Activated CD4-positive, alpha-beta T cell treated with anti-CD3 and anti-CD28 coated beads for 4 hours (primary cell): ENCODE measurements at regions not wholly inside any gene's neighbourhood (a gene's known extent, or its start where the extent isn't known, plus 50 kb on each side); places are given as distances from the start of the nearest gene placed in this dataset.
"Not testable (repeated sequence)": the region's sequence is repeated elsewhere in the genome, so short reads cannot be mapped to it uniquely, and the experiment has no call there.

Experiments
- DNase-seq, 2 donors: peaks; one replicate each; pipeline ENCODE4 v3.0.0-alpha.2; 2020

DNA sequence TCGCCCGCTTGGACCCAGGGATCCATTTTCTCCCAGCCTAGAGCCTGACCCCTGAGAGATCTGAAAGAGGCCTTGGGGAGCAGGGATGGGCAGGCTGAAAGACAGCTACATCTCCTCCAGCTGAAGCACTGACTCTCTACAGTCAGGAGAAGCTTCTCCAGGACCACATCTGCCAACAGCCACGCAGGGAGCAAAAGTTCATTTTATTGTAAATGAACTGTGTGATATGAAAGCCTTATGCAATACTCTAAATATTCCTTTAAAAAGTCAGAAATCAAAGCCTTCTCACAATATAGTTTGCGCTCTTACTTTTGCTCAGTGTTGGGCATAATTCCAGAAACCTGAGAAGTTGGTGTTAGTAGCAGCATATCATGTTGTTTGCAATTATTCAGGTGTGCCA lies 428.9 kb upstream of the RAB6C start:
- no peak for DNase-seq

DNA sequence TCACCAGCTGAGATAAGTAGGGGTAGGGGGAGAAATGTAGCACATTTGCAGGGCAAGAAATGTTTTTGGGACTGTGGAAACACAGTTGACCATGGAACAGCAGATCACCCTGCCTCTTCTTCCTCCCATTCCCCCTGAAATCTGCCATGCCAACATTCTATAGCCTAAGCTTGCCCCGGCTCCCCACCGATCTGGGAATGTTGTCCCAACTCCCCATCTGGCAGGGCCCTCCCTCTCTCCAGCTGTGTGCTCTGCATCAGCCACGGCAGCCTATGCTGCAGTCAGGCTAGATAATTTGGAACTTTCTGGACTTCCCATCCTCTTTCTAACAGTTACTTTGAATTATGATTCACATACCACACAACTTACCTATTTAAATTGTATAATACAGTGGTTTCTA lies 425.1 kb upstream of the RAB6C start:
- no peak for DNase-seq

DNA sequence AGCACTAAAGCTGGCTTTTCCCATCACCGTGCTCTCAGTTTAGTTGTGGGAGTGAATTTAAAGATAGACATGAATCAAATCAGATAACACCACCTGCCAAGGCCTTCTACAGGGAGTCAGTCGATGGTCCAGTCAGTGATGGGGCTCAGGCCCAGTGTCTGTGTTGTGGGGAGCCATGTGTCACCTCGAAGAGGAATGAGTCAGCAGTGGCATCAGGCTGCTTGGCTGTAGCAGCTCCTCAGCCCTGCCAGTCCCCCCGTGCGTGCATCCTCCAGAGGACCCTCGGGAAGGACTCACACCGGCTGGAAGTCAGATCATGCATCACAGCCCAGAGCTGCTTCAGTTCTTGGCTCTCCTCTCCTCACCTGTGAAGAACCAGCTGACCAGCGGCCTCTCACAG lies 420.4 kb upstream of the RAB6C start:
- DNase-seq: no peak

DNA sequence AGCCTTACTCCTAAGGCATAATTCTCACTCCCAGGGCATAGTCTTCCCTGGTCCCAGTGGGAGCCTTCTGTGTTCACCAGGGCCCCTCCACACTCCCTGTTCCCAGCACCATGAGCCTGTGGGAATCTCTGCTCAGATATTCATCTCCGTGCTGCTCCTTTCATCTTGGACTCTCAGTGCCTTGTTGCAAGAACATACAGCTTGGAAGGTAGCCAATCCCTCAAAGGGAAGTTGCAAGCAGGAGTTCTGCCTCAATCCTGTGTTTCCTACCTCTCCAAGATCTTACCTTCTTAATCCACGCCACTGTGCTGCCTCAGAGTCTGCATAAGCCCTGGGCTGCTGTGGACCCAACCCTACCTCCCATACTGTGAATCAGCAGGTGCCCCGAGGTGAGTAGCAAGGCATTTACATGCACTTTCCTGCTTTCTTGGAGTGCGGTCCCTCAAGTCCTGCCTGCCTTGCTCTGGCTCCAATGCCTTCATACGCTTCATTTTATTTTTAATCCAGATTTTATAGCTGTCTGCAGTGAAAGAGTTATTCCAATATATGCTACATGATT lies 413.8 kb upstream of the RAB6C start:
- no peak for DNase-seq

DNA sequence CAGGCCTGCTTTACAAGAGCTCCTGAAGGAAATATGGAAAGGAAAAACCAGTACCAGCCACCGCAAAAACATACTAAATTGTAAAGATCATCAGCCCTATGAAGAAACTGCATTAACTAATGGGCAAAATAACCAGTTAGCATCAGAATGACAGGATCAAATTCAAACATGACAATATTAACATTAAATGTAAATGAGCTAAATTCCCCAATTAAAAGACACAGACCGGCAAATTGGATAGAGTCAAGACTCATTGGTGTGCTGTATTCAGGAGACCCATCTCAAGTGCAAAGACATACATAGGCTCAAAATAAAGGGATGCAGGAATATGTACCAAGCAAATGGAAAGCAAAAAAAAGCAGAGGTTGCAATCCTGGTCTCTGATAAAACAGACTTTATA lies 408.7 kb upstream of the RAB6C start:
- not testable (repeated sequence) for DNase-seq

DNA sequence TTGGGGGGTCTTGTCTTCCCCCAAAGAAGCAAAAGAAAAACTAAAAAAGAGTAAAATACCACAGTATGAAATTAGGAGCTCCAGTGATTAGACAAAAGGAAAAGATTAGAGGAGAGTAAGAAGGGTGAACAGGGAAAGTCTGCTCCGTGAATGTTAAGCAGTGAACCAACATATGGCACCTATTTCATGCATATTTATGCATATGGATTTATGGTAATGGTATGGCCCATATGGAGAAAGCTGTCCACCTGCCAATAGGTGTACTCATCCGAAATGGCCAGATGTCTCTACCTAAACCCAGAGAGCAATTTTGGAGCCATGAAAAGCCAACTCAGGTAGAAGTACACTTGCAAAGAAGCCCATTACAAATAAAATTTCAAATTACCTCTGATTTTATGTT lies 404.0 kb upstream of the RAB6C start:
- DNase-seq: no peak

DNA sequence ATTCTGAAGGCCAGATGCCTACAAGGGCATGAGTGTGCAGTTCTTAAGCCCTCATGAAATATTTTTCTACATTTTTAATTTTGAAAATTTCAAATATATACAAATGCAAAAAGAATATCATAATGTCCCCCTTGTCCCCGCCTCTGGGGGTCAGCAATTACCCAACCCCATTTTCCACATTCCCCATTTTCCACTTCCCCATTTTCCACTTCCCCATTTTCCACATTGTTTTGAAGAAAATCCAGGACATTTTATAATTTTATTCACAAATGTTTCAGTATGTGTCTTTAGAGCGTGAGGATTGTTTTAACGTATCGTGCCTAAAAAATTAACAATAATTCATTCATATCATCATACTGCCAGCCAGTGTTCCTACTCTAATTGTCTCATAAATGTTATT lies 403.6 kb upstream of the RAB6C start:
- DNase-seq: no peak

DNA sequence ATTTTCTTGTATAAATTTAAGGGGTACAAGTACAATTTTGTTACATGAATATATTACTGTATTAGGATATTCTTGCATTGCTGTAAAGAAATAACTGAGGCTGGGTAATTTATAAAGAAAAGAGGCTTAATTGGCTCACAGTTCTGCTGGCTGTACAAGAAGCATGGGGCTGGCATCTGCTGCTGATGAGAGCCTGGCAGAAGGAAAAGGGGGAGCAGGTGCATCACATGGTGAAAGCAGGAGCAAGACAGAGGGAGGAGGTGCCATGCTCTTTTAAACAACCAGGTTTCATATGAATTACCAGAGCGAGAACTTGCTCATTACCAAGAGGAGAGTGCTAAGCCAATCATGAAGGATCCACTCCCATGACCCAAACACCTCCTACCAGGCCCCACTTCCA lies 399.5 kb upstream of the RAB6C start:
- DNase-seq: no peak

DNA sequence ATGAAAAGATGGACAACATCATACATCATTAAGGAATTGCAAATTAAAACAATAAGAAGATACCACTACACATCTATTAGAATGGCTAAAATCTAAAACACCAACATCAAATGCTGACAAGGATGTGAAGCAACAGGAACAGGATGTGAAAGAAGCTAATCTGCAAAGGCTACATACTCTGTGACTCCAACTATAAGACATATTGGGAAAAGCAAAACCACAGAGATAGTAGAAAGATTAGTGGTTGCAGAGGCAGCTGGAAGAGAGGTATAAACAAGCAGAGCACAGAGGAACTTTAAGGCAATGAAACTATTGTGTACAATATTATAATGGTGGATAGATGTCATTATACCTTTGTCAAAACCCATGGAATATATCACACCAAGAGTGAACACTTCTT lies 393.7 kb upstream of the RAB6C start:
- DNase-seq: no peak

DNA sequence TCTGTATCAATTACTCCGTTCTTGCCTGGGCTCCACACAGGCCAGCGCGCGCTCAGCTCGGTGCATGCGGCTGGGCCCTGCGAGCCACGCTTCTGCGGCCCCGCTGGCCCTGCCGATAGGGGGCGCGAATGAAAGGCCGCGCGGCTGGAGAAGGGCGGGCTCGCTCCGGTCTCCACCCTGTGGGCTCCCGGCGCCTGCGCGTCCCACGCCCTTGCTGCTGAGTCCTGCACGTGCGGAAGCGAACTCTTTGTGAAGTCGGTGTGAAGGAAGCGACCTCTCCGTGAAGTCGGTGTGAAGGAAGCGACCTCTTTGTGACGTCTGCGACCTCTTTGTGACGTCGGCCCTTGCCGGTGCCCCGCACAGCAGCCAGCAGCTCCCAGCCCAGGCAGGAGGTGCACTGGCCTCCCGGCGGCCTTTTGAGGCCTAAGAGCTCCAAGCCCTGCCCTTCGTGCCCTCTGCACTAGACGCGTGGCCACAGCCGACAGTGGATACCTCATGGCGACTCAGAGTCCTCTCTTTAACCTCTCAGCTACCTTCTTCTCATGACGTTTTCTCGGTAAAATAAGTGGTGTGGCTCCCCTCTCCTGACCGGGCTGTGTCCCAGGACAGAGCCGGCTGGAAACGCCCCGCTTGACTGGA lies 391.9 kb upstream of the RAB6C start:
- no peak for DNase-seq

DNA sequence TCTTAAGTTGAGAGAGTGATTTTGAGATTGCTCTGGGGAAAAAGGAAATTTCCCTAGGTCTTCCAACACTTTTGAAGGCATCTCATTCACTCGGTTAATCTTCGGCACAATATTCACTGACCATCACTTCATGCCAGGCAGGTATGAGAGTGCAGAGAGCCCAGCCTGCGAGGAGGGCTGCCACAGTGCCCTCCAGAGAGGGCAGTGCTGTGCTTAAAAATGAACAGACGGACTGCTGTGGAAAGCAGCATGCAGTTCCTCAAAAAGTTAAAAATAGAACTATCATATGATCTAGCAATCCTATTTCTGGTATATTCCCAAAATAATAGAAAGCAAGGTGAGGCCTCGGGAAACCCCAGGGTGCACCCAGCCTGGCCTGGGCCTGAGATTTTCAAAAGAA lies 374.9 kb upstream of the RAB6C start:
- DNase-seq: no peak

DNA sequence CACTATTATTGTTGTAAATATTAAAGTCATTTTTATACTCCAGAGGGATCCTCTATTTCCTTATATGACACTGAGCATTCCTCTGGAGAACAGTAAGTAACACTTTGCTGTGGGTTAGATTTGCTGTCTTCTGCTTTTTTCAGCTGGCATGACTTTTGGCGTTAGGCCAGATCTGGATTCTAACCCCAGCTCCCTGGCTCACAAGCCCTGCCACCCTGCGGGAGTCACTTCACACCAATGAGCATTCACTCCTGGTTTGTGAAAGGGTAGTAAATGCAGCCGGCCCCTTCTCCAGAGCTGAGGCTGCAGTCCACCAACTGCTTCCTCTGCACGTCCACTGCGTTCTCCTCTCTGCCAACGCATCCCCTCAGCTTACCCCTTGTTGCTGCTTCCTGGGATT lies 373.8 kb upstream of the RAB6C start:
- DNase-seq: no peak

DNA sequence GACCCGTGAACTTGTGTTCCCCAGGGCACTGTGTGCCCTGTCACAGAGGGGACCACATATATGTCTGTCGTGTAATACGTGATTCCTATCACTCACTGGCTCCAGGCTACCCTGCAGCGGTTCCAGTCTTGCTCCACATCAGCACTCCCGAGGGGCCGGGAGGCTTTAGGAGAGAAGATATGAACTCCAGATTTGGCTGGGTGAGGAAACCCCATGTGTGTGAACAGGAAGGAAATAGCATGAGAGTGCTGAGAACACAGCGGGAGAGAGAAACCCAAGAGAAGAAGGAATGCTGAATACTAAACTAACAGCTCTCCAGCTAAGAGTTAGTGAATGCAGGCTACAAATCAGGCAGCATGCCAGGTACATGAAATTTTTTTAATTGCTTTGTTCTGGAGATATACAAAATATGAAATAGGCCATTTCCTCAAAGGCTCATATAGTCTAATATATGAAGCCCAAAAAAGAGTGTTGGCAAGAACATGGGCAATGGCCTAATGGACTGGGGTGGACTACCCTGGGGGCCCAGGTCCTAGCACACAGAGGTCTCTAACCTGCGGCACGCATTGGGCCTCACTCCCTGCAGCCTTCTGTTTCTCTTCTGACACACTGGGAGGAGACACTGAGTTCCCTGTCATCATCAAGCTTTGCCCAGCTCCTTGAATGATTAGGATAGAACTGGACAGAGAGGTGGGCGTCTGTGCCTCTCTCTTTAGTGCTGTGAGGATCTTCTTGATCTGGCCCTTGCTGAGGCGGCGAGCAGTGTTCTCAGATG lies 372.8 kb upstream of the RAB6C start:
- no peak for DNase-seq

DNA sequence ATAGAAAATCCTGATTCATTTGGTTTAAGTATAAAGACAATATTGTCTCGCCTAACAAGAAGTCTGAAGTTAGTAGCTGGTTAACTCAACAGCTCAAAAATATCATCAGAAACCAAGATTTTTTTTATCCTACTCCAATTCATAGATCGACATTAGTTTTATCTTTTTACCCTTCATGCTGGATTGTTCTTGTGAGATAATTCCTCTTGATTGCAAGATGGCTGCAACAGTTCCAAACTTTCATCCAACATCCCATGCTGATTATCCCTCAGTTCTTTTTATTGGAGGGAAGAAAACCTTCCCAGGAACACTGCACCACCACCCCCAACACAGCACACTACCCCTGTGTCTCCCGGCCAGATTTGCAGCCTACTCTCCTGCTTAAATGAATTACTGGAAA lies 370.2 kb upstream of the RAB6C start:
- no peak for DNase-seq

DNA sequence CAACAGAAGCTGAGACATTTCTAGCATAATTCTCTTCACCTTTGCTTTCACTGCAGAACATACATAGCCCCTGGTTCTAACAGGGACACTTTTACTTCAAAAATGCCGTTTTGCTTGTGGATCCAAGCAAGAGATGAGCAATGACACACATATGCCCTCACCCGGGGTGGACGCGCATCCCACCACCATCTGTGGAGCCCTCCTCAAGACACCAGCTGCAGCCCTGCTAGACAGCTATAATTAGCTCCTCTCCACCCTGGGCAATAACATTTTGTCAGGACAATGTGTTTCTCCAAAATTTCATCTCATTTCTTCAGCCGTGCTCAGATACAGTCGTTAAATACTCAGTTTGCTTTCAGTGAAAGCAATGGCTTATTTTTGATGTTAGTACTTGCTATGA lies 368.7 kb upstream of the RAB6C start:
- no peak for DNase-seq

DNA sequence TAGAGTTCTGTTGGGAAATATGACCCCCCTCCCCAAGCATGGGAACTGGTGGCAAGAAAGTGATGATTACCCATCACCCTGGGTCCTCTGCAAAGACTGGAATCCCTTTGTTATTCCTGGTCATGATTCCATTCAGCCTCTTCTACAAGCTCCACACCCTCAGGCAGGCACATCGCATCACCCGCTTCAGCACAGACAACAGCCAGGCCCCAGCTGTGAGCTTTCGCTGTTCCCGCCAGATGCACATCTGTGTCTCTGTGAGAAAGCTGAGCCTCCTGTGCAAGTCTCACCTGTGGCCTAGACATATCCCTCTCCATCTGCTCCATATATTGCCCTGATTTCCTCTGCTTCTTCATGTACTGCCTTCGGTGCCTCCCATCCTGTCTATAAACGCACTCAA lies 368.0 kb upstream of the RAB6C start:
- DNase-seq: no peak

DNA sequence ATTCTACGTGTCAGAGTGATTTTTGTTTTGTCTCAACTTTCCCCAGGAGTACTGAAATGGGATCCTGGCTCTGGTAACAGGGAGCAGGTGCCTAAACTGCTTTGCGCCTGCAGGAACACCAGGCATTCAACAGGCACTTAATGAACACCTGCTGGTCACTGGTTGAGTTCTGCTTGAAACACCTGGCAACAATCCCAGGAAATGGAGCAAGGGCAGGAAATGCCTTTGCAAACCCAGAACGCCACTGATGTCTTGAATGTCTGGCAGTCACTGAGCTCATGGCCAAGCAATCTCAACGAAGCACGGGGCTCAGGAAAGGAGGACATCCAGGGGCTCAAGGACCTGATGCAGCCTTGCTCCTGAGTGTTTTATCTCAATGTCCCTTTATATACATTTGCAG lies 360.0 kb upstream of the RAB6C start:
- DNase-seq: no peak

DNA sequence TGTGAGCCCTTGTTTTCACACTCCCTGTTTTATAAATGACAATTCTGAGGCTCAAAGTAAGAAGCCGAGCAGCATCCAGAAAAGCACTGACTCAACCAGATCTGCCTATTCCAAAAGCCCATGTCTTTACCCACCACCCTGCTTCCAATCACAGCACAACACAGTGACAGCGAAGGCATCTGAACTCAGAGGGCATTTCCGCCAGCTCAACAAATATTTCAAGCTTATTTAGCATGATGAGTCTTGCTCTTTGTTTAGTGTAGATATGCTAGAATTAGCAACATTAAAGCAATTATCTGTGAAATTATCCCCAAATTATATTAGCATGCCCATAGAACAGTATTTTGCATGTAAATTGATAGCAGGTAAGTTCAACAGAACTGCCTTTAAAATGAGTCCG lies 359.1 kb upstream of the RAB6C start:
- no peak for DNase-seq

DNA sequence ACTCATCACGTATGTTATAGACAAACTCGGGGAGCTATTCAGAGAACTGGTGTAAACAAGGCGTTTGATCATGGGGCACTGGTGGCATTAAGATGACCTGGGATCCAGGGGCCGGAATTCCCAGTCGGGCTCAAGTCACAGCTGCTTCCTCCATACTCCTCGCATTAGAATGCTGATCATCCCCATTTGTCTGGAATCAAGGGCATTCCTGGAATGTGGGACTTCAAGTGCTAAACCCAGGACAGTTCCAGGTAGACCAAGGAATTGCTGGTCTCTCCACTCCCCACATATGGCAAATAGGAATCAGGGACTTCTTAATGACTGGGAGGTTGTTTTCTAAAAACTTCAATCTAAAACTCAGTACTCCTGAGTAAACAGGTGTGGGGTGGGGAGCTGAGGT lies 355.7 kb upstream of the RAB6C start:
- DNase-seq: no peak

DNA sequence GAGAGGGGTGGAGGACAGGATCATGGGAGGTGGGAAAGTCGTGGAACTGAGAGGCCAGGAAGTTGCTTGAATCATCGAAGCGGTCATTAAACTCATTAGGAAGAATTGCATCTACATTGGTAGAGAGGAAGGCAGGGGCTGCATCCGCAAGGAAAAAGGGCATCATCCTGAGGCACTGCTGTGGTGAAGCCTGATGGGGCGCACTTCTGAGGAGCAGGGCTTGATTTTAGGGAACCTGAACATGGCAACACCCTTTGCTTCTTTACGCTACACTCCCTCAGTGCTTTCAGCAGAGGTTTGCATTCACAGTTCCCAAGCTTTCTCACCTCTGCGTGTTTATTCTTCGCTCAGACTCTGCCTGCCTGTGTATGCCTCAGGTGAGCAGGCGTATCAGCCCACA lies 352.0 kb upstream of the RAB6C start:
- no peak for DNase-seq

DNA sequence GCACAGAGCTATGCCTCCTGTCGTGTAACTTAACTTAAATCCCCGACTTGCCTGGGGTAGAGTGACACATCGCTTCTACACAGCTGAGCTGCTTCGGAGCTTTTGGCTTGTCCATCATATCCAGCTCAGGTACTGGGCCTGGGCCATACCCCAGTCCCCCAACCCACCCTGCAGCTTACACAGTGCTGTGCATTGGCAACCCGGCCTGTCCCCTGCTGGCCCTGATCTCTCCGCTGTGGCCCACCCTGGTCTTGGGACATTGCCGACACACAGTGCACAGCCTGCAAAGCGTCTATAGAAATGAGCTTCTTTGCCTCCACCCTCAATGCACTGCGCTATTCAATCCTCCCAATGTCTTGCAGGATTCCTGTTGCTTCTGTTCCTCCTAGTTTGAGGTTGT lies 342.8 kb upstream of the RAB6C start:
- no peak for DNase-seq

DNA sequence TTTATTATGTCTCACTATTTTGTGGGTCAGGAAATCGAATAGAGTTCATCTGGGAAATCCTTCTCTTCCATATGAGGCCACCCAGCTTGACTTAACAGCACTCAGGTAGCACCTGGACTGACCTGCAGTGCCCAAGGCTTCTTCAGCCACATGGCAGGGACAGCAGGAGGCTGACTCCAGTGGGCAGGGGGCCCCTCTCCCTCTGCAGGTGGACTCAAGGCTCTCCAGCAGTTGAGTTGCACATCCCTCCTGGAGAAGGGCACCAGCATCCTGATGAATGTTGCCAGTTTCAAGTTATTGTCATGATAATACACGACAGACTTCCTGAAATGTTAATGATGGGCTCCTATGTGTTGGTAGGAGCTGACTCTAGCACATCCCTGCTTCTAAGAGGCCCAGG lies 338.1 kb upstream of the RAB6C start:
- DNase-seq: no peak

DNA sequence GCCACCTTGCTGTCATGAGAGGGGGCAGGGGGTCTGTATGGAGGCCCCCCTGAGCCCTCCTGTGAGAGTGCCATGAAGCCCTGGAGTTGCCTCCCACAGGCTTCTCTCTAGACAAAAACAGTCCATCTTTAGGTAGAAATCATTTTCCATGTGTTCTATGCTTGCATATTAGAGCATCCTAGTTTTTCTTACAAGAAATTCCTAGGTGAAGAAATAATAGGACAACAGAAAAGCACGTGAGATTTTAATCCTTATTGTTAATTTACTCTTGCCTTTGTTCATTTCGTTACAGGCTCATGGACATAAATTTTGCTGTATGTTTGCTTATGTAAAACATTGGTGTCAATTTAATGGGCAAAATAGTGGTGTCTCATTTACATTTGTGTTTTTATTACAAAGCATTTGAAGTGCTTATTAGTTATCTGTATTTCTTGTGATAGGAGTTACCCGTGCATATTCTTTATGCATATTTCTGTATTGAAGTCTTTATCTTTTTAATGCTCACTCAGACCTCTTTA lies 336.9 kb upstream of the RAB6C start:
- DNase-seq: no peak

DNA sequence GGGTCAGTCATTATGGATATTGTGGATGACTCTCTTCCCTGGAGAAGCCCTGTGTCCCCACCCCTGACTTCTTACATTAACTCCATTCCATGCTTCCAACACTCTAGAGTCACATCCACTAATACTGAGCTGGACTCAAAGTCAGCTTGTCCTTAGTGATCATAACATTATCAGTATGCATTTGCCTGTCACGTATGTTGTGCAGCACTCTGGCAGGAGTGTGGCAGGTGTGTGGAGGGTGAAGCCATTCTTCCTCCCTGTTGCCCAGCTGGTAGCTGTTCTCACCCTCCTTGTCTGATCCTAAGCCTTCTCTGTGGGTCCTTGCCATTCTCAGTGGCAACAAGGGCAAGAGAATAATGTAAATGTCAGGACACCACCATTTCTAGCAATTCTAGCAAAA lies 334.1 kb upstream of the RAB6C start:
- DNase-seq: no peak

DNA sequence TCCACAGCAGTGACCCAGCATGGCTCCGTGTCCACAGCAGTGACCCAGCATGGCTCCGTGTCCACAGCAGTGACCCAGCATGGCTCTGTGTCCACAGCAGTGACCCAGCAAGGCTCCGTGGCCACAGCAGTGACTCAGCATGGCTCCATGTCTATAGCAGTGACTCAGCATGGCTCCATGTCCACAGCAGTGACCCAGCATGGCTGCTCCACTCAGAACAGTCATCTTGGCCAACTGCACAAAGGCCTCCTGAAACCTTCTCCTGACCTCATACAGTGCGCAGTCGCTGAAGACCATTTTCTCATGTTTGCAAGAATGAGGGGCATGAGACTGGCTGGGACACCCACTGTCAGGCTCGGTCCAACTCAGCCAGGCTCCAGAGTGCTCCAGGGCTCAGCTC lies 333.4 kb upstream of the RAB6C start:
- DNase-seq: no peak
